HG03439 (cell line): ENCODE measurements at regions not wholly inside any gene's neighbourhood (a gene's known extent, or its start where the extent isn't known, plus 50 kb on each side); places are given as distances from the start of the nearest gene placed in this dataset.

Experiments
- ATAC-seq: cut with Tn5 transposase; IDR thresholded peaks from one replicate; pipeline ENCODE4 v1.9.1; 2021; ENCODE audit warnings: mild to moderate bottlenecking, moderate library complexity; ENCODE audit not compliant: unreplicated experiment

DNA sequence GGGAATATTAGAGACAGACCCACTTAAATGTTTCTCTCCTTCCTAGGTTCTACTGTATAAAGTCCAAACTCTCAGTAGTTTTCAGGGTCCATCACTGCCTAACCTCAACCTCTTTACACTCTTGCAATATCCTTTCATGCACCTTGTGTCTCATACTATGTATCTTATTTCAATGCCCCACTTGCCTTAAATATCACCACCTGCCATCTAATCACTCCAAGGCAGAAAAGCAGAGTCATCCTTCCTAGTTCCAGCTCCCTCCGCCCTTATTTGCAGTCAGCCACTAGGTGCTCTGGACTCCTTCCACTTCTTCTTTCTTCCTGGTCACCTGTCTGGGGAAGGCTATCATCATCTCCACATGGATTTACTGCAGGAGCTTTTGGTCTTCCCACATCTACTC, 322.0 kb downstream of the MFSD1 start:
- no peak for ATAC-seq

DNA sequence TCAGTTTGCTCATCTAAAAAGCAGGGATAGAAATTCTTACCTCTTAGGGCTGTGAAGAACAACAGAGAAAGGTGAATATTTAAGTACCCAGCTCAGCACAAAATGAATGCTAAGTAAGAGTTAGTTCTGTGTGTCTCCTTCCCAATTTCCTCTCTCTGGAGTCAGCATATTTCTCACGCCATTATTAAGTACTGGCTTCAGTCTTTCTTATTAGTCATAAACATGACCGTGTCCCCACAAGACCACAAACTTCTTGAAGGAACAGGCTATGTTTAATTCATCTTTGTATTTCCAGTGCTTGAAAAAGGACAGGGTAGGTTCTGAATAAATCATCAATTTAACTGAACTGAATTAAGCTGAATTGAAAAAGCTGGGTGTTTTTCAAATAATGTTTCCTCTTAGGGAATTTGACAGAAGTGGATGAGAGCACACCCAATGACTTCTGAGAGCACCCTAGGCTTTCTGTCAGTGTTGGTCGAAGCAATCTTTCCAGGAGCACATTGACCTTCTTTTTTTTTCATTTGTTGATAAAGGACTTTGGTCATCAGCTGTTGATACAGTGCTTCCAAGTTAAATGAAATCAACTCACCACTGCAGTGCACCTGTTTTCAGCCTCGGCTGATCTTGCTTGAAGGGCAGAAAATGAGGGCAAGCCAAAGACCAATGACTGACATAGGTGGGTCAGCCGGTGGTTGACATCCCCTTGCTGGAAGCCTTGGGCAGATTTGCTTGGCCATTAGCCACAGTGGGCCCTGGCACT, 324.6 kb downstream of the MFSD1 start:
- no peak for ATAC-seq

DNA sequence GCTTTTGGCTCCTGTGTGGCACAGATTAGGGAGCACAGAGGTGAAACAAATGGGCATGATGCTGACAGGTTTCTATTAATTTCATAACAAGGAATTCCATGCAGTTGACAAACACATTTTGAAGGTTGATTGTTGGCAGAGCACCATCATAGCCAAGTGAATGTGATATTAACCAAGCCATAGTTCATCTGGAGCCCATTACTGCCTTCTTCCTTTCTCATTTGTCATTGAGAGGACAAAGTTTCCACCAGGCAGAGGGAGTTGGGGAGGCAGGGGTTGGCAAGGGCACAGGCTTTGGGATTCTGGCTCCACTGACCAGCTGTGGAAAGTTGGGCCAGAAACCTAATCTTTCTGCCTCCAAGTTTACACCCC, 325.2 kb downstream of the MFSD1 start:
- no peak for ATAC-seq

DNA sequence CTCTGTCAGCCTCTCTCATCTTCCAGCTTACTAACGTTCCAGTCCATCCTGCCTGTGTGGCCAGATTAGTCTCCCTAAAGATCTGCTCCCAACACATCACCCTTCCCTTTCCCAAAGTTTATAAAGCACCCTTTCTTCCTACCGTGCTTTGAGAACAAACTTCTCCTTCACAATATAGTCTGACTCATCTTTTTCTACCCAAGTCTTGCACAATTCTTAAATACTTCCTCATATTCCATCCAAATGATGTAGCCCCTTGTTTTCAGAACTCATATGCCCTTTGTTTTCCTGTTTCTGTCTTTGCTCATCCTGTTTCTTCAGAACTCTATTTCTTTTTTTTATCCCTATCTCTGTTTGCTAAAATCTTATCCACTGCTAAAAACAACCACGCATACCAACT, 326.8 kb downstream of the MFSD1 start:
- ATAC-seq: no peak

DNA sequence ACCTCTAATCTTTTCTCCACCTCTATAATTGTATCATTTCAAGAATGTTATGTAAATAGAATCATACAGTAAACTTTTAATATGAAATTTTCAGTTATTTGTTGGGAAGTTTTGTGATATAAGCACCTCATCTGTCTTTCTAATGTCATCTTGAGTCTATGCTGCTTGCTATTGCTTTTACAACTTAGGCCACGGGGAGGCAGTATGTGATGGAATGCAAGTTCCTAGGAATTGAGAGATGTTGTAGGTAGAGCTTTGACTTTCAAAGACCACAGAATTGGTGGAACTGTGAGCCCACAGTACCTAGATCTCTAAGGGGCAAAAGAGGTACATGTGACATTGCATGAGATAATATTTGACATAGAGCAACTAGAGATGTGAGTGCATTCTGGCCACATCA, 328.3 kb downstream of the MFSD1 start:
- ATAC-seq: no peak

DNA sequence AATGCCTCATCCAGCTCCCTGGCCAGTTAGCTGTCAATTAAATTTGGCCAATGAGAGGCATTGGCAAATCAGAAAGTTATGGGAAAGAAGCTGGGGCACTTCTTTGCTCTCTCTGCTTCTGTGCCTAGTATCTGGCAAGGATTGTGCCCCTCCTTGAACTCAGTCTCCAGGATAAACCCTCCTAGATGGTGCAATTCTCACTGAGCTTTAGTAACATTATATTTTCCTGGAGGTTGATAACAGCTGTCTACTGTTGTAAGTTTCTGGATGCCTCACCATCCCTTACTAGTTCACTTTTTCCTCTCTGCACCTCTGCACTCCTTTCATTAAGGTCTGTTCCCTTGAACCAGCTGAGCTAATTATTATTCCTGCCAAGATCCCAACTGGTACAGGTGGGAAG, 329.5 kb downstream of the MFSD1 start:
- no peak for ATAC-seq

DNA sequence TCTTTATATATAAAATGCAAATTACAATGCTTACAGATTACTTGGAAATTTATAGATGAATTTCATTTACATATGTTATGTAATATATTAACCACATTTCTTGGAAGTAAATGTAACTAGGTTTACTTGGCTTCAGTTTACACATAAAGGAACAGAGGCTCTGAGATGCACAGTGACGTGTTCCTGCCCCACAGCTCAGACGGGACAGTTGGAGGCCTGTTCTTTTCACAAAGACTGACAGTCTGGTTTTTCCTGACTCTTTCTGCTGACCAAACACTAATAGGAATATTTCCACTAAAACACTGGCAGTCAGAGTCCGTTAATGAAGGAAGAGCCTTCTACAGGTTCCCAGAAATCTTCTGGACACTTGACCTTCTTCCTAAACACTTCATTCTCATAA, 336.1 kb downstream of the MFSD1 start:
- no peak for ATAC-seq

DNA sequence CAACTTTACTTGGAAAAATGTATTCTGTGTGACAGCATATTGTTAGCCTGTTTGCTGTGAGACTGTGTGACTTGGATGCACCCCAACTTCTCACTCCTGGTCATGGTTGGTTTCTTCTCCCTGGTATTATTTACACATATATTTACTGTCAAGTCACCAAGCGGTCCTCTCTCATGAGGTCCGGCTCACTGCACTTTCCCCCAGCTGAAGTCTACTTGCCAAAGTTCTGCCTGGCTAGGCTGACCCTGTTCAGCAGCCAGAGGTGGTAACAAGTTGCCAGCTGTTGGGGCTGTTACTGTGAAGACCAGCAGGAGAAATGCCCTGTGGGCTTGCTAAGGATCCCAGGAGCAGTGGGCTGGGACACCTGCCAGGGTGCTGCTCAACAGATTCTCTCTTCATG, 337.5 kb downstream of the MFSD1 start:
- no peak for ATAC-seq

DNA sequence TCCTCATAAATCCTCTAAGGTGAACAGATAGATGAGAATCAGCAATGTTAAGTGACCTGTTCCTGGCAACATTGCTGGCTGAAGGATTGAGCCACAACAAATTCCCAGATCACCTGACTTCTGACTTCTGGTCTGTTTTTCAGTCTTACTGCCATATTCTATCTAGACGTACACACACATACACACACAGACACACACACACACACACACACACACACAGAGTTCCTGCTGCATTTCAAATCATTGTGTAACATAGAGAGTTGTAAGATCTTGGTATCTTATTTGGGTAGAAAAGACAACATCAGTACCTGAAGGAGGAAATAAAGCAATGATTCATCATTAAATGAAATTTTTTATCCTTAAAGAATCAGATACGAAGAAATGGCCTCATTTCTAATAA, 342.6 kb downstream of the MFSD1 start:
- no peak for ATAC-seq

DNA sequence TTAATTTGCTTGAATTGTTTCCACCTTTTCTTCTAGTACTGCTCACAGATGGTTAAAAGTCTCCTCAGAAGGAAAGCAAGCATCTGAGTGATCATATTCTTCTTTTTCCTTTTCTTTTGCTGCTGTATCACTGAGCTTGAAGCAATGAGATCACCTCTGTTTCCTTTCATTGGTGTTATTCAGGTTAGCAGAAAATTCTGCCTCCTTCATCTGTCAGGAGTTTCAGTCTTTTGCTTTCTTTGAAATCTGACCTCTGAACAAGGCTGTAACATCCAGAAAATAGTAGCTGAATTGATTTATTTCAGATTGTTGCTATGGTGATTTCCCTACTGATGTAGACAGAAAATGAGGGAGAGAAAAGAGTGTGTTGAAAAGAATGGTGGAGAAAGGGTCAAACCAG, 343.0 kb downstream of the MFSD1 start:
- no peak for ATAC-seq

DNA sequence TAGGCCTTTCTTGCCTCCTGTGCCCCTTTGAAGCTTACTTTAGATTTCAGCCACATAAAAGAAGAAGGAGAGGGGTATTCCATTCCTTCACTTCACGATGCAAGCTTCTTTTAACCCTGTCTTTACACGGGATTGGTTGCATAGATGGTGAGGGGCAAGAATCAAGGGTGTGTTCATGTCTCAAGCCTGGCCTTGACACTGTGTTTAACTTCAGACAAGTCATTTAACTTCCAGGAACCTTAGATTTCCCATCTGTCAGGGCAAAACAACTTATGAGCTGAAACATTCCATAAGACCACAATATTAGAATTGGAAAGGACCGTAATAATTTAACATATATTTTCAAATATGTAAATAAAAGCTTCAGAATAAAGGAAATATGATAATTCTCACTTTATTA, 344.5 kb downstream of the MFSD1 start:
- no peak for ATAC-seq

DNA sequence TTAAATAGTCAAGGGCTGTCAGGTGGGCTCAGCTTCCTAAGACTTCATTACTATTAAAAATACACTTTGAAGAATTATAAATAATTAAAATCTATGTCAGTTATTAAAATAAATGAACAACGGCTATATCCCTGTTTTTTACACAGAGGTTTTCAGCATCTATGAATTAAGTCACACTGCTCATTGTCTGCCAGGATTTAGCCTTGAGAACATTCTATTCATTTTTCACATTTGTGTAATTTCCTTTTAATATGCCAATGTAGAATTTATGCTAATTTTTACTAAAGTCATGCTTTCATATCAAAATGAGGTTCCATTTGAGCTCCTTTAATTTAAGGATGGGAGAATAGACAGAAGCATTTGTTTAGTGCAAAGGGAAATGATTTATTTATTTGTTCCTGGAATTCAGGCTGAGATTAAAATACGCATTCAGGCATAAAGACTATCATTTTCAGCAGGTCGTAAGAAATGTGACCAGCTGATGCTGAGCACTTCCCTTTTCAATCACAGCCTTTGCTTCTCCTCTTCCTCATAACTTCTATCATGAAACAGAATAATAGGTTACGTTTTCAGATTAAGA, 345.1 kb downstream of the MFSD1 start:
- no peak for ATAC-seq

DNA sequence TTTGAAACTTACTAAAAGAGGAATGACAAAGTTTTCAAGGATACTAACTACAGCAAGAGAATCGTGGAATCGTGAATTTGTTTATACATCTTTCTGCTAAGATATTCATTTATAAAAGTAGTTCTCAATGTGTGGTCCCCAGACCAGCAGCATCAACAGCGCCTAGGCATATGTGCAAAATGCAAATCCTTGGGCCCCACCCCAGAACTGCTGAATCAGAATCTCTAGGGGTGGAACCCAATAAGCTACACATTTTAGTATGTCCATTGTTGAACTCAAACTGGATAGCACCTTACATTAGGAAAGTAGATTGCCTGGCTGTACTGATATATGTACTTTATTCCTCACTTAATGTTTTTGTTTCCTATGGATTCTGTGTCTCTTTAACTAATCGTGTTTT, 346.0 kb downstream of the MFSD1 start:
- no peak for ATAC-seq

DNA sequence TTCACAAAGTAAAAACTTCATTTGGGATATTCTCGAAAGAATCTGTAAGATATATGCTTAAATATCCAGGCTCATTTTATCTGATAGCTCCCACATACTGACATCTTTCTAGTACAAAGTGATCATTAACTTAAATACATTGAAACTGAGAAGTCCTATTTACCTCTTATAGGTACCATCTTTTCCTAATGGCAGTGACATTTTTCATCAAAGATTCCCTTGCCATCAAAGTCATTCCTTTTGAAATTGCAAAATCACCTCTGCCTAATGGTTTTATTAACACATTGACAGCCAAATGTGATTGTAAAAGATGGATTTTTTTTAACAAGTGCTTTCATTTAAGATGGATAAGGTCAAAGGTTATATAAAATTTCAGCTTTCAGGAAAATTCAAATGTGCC, 346.6 kb downstream of the MFSD1 start:
- ATAC-seq: no peak

DNA sequence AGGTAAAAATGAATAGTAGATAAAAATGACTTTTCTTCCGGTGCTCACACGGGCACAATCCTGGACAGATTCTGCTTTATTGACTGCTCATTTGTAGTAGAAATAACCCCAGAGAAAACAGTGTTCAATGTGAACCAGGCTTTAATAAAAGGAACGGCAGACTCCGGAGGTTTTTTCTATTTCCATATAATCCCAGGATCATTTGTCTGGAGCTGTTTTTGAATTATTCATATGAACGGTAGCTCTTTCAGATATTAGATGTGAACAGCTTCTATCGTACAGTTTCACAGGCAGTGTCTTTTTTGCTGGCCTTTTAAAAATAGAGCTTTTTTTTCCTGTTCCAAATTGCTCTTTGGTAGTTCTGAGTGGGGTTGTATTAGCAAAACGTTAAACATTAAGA, 347.3 kb downstream of the MFSD1 start:
- ATAC-seq: no peak

DNA sequence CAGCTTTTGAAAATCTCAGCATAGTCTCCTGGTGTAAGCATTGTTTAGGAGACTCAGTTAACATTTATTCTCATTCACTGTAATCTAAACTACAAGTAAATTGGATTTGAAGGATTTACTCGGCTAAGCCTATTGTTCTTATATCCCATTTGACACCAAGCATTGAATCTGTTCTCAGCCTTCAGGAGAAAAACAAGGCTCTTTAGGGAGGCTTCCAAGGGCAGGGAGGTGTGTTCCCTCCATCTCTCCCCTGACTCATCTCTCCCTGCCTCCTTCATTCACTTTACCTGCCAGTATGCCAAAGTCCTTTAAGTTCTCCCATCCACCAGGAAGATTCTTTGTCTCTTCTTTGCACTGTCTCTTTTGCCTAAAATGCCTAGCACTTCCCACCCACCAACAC, 347.8 kb downstream of the MFSD1 start:
- no peak for ATAC-seq

DNA sequence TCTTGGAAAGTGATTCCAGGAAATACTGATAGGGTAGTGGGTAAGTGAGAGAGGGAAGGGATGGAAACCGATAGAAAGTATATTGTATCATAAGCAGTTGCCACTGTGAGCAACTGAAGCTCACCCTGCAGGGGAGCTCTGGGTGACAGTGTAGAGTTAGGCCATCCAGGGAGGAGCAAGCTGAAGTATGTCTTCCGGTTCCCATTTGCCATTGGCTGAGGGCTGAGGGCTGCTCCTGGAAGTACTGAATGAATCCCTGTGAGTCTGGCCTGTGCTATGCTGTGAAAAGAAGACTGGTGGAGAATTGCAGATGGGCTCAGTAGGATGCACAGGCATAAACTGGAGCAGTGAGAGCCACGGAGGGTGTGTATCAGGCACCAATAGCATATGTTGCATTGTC, 348.3 kb downstream of the MFSD1 start:
- no peak for ATAC-seq

DNA sequence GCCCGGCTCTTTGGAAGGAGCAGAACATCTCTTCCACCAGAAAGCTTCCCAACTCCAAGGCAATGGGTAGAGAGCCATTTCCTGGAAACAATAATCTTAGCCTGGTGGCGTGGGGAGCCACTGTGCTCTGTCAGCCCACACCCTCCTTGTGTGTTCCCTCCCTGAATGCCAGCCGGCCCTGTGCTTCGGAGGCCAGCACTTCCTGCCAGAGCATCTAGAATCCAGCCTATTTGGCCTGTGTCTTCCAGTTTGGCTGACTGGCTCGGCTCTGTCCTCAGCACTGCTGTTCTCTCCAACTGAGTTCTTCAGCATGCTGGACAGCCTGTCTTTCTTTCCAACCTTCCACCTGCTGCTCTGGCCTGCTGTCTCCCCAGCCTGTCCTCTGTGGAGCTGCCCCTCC, 349.3 kb downstream of the MFSD1 start:
- no peak for ATAC-seq

DNA sequence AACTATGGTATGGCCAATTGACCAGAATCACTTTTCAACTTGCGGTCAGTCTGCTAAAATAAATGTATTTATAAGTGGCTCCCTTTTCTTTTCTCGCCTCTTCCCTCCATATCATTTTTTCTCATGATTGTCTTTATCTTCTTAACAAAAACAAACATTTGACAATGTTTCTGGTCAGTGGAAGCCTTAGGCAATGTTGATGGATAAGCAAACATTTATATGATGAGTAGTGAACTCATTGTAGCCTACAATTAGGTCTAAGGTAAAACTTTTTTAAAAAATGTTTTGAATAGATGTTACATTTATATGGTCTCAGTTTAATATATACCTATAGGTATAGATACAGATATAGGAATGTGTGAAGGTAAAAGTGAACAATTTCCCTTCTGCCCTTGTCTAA, 355.4 kb downstream of the MFSD1 start:
- no peak for ATAC-seq

DNA sequence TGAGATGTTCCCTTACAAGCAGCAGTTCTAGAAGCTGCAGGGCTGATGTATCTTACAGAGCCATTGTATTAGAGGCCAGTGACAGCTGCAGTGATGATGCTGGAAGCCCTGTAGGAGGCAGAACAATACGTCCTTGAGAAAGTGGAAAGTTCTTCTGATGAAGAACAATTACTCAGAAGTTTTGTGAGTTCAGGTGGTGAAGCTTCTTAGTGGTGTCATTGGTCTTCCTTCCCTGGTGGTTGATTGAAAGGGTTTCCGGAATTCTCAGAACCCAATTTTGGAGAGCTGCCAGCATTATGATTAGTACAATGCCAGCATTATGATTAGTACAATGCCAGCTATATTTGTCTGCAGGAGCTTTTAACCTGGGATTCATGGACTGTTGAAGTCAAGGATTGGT, 356.4 kb downstream of the MFSD1 start:
- ATAC-seq: no peak

DNA sequence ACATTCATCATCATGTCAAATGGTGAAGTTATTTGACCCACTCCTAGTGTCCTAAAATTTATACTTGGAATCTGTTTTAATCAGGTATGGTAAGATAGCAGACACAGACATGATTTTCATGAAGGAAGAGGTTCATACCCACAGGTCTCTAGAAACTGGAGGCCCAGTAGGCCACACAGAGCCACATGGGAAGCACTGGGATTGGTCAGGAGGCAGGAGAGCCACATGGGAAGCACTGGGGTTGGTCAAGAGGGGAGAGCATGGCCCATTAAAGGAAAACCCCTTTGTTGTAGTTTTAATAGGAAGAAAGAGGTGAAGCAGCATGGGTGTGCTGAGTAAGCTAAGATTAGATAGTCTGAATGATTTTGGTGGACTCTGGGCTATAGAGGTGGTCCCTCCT, 356.9 kb downstream of the MFSD1 start:
- ATAC-seq: no peak

DNA sequence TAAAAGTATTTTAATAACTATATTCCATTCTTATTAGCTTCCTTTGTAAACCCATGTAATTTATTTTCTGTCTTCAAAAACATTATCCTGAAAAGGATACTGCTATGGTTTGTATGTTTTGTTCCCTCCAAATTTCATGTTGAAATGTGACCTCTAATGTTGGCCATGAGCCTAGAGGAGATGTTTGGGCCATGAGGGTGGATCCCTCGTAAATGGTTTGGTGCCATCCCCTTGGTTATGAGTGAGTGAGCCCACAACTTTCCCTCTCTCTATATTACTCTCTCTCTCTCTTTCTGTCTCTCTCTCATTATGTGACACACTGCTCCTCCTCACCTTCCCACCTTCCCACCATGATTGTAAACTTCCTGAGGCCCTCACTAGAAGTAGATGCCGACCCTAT, 357.7 kb downstream of the MFSD1 start:
- no peak for ATAC-seq

DNA sequence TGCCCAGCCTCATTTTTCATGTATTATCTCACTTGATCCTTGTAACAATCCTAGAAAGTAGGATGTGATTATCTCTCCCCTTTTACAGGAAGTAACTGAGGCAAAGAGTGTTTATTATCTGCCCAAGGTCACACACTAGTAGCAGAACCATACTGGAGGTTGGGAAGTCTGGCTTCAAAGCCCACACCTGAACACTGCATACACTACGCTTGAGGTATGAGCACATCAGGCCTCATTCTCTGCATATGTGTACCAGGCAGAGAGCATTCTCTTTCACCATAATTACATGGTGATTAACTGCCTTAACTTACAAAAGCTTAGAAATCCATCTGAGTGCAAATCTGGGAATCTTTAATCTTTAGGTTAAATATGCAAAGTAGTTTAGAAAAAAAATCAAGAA, 361.8 kb downstream of the MFSD1 start:
- ATAC-seq: no peak
